ENCODE measurements at regions not wholly inside any gene's neighbourhood (a gene's known extent, or its start where the extent isn't known, plus 50 kb on each side); places are given as distances from the start of the nearest gene placed in this dataset.
A peak's percentile ranks its signal among the peaks of the same experiment; 100 is the strongest.
"Not testable (repeated sequence)": the region's sequence is repeated elsewhere in the genome, so short reads cannot be mapped to it uniquely, and the experiment has no call there.

- in situ Hi-C loops (cut with HindIII; ENCODE audit: low pct_unique_long_range_greater_than_20kb, low sequenced_read_pairs) = no loop called here
- no peak for DNase-seq (ENCODE audit: low read depth in 1 of 2, low spot score in 1 of 2)
These were observed 78.4 kb downstream of the ADAMTS15 start for GRCh38 chr11:130526846-130527245.

GRCh38 chr11:130527636-130528297 lies 79.3 kb downstream of the ADAMTS15 start:
- in situ Hi-C loops (cut with HindIII; ENCODE audit: low pct_unique_long_range_greater_than_20kb, low sequenced_read_pairs) = no loop called here
- no peak for DNase-seq (ENCODE audit: low read depth in 1 of 2, low spot score in 1 of 2)
- no peak for TF ChIP-seq JUND (IDR thresholded peaks at IDR 0.05; ENCODE audit: low read depth)

More at GRCh38 chr11:130526846-130527245, 78.4 kb downstream of the ADAMTS15 start:
- no peak for TF ChIP-seq JUND (IDR thresholded peaks at IDR 0.05; ENCODE audit: low read depth)

GRCh38 chr11:130528298-130529261 lies 80.1 kb downstream of the ADAMTS15 start:
- DNase-seq (ENCODE audit: low read depth in 1 of 2, low spot score in 1 of 2) = no peak
- in situ Hi-C loops (cut with HindIII; ENCODE audit: low pct_unique_long_range_greater_than_20kb, low sequenced_read_pairs) = no loop called here
- TF ChIP-seq JUND (IDR thresholded peaks at IDR 0.05; ENCODE audit: low read depth) = no peak

GRCh38 chr11:130529366-130529765 lies 80.9 kb downstream of the ADAMTS15 start:
- in situ Hi-C loops (cut with HindIII; ENCODE audit: low pct_unique_long_range_greater_than_20kb, low sequenced_read_pairs) = no loop called here
- TF ChIP-seq JUND (IDR thresholded peaks at IDR 0.05; ENCODE audit: low read depth) = no peak
- no peak for DNase-seq (ENCODE audit: low read depth in 1 of 2, low spot score in 1 of 2)

- no peak for DNase-seq (ENCODE audit: low read depth in 1 of 2, low spot score in 1 of 2)
- no peak for TF ChIP-seq JUND (IDR thresholded peaks at IDR 0.05; ENCODE audit: low read depth)
- in situ Hi-C loops (cut with HindIII; ENCODE audit: low pct_unique_long_range_greater_than_20kb, low sequenced_read_pairs) = no loop called here
These were observed 82.6 kb downstream of the ADAMTS15 start for GRCh38 chr11:130531061-130531460.

- peak in 1 of 2 experiments; percentile 91 for DNase-seq (ENCODE audit: low read depth in 1 of 2, low spot score in 1 of 2)
- in situ Hi-C loops (cut with HindIII; ENCODE audit: low pct_unique_long_range_greater_than_20kb, low sequenced_read_pairs) = no loop called here
- peak; percentile 87; the same call in 1 of the 2 replicates for TF ChIP-seq JUND (IDR thresholded peaks at IDR 0.05; ENCODE audit: low read depth)
These were observed 84.8 kb downstream of the ADAMTS15 start for GRCh38 chr11:130533113-130533798.

- in situ Hi-C loops (cut with HindIII; ENCODE audit: low pct_unique_long_range_greater_than_20kb, low sequenced_read_pairs) = no loop called here
These were observed 85.4 kb downstream of the ADAMTS15 start for GRCh38 chr11:130533871-130534270.

GRCh38 chr11:130534551-130534950 lies 86.1 kb downstream of the ADAMTS15 start:
- in situ Hi-C loops (cut with HindIII; ENCODE audit: low pct_unique_long_range_greater_than_20kb, low sequenced_read_pairs) = no loop called here

More at GRCh38 chr11:130533871-130534270, 85.4 kb downstream of the ADAMTS15 start:
- no peak for TF ChIP-seq JUND (IDR thresholded peaks at IDR 0.05; ENCODE audit: low read depth)
- no peak for DNase-seq (ENCODE audit: low read depth in 1 of 2, low spot score in 1 of 2)

GRCh38 chr11:130535520-130535919 lies 87.1 kb downstream of the ADAMTS15 start:
- in situ Hi-C loops (cut with HindIII; ENCODE audit: low pct_unique_long_range_greater_than_20kb, low sequenced_read_pairs) = no loop called here
- TF ChIP-seq JUND (IDR thresholded peaks at IDR 0.05; ENCODE audit: low read depth) = no peak

More at GRCh38 chr11:130534551-130534950, 86.1 kb downstream of the ADAMTS15 start:
- DNase-seq (ENCODE audit: low read depth in 1 of 2, low spot score in 1 of 2) = no peak
- TF ChIP-seq JUND (IDR thresholded peaks at IDR 0.05; ENCODE audit: low read depth) = no peak

GRCh38 chr11:130536106-130537040 lies 87.9 kb downstream of the ADAMTS15 start:
- TF ChIP-seq JUND (IDR thresholded peaks at IDR 0.05; ENCODE audit: low read depth) = no peak
- DNase-seq (ENCODE audit: low read depth in 1 of 2, low spot score in 1 of 2) = peak in 1 of 2 experiments; percentile 75
- in situ Hi-C loops (cut with HindIII; ENCODE audit: low pct_unique_long_range_greater_than_20kb, low sequenced_read_pairs) = no loop called here

More at GRCh38 chr11:130535520-130535919, 87.1 kb downstream of the ADAMTS15 start:
- peak; percentile 81 to 97 for DNase-seq (ENCODE audit: low read depth in 1 of 2, low spot score in 1 of 2)

- DNase-seq (ENCODE audit: low read depth in 1 of 2, low spot score in 1 of 2); in situ Hi-C loops (cut with HindIII; ENCODE audit: low pct_unique_long_range_greater_than_20kb, low sequenced_read_pairs): not testable (repeated sequence)
These were observed 91.2 kb downstream of the ADAMTS15 start for GRCh38 chr11:130539680-130540079.

Measured in T47D (cell line).